HL-60 (cell line): ENCODE measurements at regions not wholly inside any gene's neighbourhood (a gene's known extent, or its start where the extent isn't known, plus 50 kb on each side); places are given as distances from the start of the nearest gene placed in this dataset.

Experiments used
- DNase-seq, 2 experiments: peaks; one replicate each; pipeline ENCODE4 v3.0.0-alpha.2; 2010 to 2020; ENCODE audit warnings: low read depth in 1 of 2, low spot score in 1 of 2
- H3K27ac ChIP-seq: fragments of 250-450 bp; sonication (Bioruptor Pico); replicated peaks from 2 replicates; pipeline ENCODE4 v1.5.1; 2020; ENCODE audit warnings: mild to moderate bottlenecking, moderate library complexity
- H3K27me3 ChIP-seq: fragments of 250-450 bp; sonication (Bioruptor Pico); 2 replicates; pipeline ENCODE4 v1.5.1; 2021; ENCODE audit warnings: mild to moderate bottlenecking, moderate library complexity; ENCODE audit not compliant: insufficient read depth, poor library complexity, severe bottlenecking
- H3K4me3 ChIP-seq: replicated peaks from 2 replicates; pipeline ENCODE4 v1.5.1; 2011; ENCODE audit warnings: mild to moderate bottlenecking, control low read depth, low read length; ENCODE audit not compliant: insufficient read depth
- GABPA ChIP-seq: IDR thresholded peaks from 2 replicates; pipeline ENCODE4 v1.6.1; 2012; ENCODE audit warnings: low read depth
- POLR2AphosphoS5 ChIP-seq: IDR thresholded peaks from 2 replicates; pipeline ENCODE4 v1.6.1; 2012; ENCODE audit warnings: low read depth
- SPI1 ChIP-seq: IDR thresholded peaks from 2 replicates; pipeline ENCODE4 v1.6.1; 2012; ENCODE audit warnings: low read depth, mild to moderate bottlenecking, borderline replicate concordance
- TF ChIP-seq, protein P1 (sequence below): IDR thresholded peaks from one replicate; pipeline ENCODE4 v1.5.1; 2011; ENCODE audit warnings: low read length, control low read depth, inconsistent platforms; ENCODE audit not compliant: insufficient read depth
- TF ChIP-seq, protein P2 (sequence below): IDR thresholded peaks from 2 replicates; pipeline ENCODE4 v1.6.1; 2012; ENCODE audit warnings: low read depth; ENCODE audit not compliant: insufficient replicate concordance

DNA sequence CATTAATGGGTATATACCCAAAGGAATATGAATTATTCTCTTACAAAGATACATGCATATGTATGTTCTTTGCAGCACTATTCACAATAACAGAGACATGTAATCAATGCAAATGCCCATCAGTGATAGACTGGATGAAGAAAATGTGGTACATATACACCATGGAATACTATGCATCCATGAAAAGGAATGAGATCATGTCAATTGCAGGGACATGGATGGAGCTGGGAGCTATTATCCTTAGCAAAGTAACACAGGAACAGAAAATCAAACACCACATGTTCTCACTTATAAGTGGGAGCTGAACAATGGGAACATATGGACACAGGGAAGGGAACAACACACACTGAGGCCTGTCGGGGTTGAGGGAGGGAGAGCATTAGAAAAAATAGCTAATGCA lies 141.1 kb upstream of the HS3ST4 start:
- no peak overlapping the region for H3K4me3 ChIP-seq
- DNase-seq: no peak
- no peak for TF ChIP-seq POLR2AphosphoS5
- TF ChIP-seq, protein P1, sequence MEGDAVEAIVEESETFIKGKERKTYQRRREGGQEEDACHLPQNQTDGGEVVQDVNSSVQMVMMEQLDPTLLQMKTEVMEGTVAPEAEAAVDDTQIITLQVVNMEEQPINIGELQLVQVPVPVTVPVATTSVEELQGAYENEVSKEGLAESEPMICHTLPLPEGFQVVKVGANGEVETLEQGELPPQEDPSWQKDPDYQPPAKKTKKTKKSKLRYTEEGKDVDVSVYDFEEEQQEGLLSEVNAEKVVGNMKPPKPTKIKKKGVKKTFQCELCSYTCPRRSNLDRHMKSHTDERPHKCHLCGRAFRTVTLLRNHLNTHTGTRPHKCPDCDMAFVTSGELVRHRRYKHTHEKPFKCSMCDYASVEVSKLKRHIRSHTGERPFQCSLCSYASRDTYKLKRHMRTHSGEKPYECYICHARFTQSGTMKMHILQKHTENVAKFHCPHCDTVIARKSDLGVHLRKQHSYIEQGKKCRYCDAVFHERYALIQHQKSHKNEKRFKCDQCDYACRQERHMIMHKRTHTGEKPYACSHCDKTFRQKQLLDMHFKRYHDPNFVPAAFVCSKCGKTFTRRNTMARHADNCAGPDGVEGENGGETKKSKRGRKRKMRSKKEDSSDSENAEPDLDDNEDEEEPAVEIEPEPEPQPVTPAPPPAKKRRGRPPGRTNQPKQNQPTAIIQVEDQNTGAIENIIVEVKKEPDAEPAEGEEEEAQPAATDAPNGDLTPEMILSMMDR: no peak
- no peak for TF ChIP-seq GABPA
- TF ChIP-seq, protein P2, sequence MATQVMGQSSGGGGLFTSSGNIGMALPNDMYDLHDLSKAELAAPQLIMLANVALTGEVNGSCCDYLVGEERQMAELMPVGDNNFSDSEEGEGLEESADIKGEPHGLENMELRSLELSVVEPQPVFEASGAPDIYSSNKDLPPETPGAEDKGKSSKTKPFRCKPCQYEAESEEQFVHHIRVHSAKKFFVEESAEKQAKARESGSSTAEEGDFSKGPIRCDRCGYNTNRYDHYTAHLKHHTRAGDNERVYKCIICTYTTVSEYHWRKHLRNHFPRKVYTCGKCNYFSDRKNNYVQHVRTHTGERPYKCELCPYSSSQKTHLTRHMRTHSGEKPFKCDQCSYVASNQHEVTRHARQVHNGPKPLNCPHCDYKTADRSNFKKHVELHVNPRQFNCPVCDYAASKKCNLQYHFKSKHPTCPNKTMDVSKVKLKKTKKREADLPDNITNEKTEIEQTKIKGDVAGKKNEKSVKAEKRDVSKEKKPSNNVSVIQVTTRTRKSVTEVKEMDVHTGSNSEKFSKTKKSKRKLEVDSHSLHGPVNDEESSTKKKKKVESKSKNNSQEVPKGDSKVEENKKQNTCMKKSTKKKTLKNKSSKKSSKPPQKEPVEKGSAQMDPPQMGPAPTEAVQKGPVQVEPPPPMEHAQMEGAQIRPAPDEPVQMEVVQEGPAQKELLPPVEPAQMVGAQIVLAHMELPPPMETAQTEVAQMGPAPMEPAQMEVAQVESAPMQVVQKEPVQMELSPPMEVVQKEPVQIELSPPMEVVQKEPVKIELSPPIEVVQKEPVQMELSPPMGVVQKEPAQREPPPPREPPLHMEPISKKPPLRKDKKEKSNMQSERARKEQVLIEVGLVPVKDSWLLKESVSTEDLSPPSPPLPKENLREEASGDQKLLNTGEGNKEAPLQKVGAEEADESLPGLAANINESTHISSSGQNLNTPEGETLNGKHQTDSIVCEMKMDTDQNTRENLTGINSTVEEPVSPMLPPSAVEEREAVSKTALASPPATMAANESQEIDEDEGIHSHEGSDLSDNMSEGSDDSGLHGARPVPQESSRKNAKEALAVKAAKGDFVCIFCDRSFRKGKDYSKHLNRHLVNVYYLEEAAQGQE: no peak
- no peak for TF ChIP-seq SPI1
- no peak overlapping the region for H3K27ac ChIP-seq
- no peaks in the 10 kb centered on the region for H3K27me3 ChIP-seq

DNA sequence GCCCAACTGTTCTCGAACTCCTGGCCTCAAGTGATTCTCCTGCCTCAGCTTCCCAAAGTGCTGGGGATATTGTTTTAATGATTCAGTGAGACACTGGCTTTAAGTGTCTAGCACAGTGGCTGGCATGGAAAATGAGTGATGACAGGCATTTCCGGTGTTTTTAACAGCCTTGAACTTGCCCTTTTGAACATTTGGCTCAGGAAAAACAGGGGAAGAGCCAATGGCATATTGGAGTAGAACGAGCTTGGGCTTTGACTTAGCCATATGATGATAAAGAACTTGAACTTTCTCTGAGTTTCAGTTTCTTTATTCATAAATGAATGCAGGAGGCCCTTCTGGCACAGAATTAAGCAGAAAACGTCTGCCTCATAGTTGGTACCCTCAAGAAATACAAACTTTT lies 145.0 kb upstream of the HS3ST4 start:
- DNase-seq: no peak
- TF ChIP-seq, protein P2: no peak
- TF ChIP-seq, protein P1: no peak
- no peak for TF ChIP-seq GABPA
- TF ChIP-seq POLR2AphosphoS5: no peak
- no peak for TF ChIP-seq SPI1

DNA sequence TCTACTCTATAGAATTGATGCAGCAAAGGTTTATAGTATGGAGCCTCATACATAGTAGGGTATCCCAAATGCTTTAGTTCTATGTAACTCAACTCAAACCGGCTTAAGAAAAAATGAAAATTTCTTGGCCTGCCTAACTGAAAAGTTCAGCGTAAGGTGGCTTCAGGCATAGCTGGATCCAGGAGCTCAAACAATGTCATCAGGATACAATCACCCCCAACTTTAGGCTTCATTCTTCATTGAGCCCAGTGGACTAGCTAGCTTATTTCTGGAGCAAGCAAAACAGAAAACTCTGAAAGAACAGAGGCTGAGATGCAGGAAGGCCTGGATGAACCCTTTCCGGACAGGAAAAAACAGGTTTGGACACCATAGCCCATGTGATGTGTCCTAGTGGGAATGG lies 147.5 kb upstream of the HS3ST4 start:
- DNase-seq: no peak
- no peak overlapping the region for H3K4me3 ChIP-seq
- no peak overlapping the region for H3K27ac ChIP-seq
- TF ChIP-seq, protein P2: no peak
- TF ChIP-seq, protein P1: no peak
- no peak for TF ChIP-seq POLR2AphosphoS5
- no peak for TF ChIP-seq SPI1
- TF ChIP-seq GABPA: no peak
- H3K27me3 ChIP-seq: no peaks in the 10 kb centered on the region

More for the DNA sequence above, 145.0 kb upstream of the HS3ST4 start:
- Histone ChIP-seq H3K4me3 (no peak overlapping the region), H3K27me3 (no peaks in the 10 kb centered on the region), H3K27ac (no peak overlapping the region)
